ENCODE measurements at regions not wholly inside any gene's neighbourhood (a gene's known extent, or its start where the extent isn't known, plus 50 kb on each side); places are given as distances from the start of the nearest gene placed in this dataset.

GRCh38 chr5:162485666-162486292 is 418.2 kb downstream of the GABRG2 start:
- no peak for DNase-seq (ENCODE audit: low read depth)

- DNase-seq (ENCODE audit: low read depth) = no peak
Observed at GRCh38 chr5:162487528-162488525, 420.3 kb downstream of the GABRG2 start.

GRCh38 chr5:162496100-162496808 is 428.7 kb downstream of the GABRG2 start:
- no peak for DNase-seq (ENCODE audit: low read depth)

GRCh38 chr5:162497455-162497854 is 429.9 kb downstream of the GABRG2 start:
- no peak for DNase-seq (ENCODE audit: low read depth)

GRCh38 chr5:162502780-162503179 is 435.2 kb downstream of the GABRG2 start:
- DNase-seq (ENCODE audit: low read depth) = no peak

- no peak for DNase-seq (ENCODE audit: low read depth)
Observed at GRCh38 chr5:162503796-162504195, 436.2 kb downstream of the GABRG2 start.

GRCh38 chr5:162512935-162513565 is 445.5 kb downstream of the GABRG2 start:
- no peak for DNase-seq (ENCODE audit: low read depth)

- no peak for DNase-seq (ENCODE audit: low read depth)
Observed at GRCh38 chr5:162514116-162514515, 446.5 kb downstream of the GABRG2 start.

GRCh38 chr5:162520878-162521277 is 453.3 kb downstream of the GABRG2 start:
- no peak for DNase-seq (ENCODE audit: low read depth)

- DNase-seq (ENCODE audit: low read depth) = no peak
Observed at GRCh38 chr5:162529209-162529608, 461.6 kb downstream of the GABRG2 start.

GRCh38 chr5:162529886-162530285 is 462.3 kb downstream of the GABRG2 start:
- DNase-seq (ENCODE audit: low read depth) = no peak

- DNase-seq (ENCODE audit: low read depth) = no peak
Observed at GRCh38 chr5:162543437-162543836, 475.9 kb downstream of the GABRG2 start.

- DNase-seq (ENCODE audit: low read depth) = no peak
Observed at GRCh38 chr5:162544905-162545304, 477.3 kb downstream of the GABRG2 start.

- DNase-seq (ENCODE audit: low read depth) = no peak
Observed at GRCh38 chr5:162550236-162550635, 482.7 kb downstream of the GABRG2 start.

- no peak for DNase-seq (ENCODE audit: low read depth)
Observed at GRCh38 chr5:162558120-162558519, 490.5 kb downstream of the GABRG2 start.

GRCh38 chr5:162567644-162568043 is 500.1 kb downstream of the GABRG2 start:
- no peak for DNase-seq (ENCODE audit: low read depth)

- DNase-seq (ENCODE audit: low read depth) = no peak
Observed at GRCh38 chr5:162573758-162574157, 506.2 kb downstream of the GABRG2 start.

- no peak for DNase-seq (ENCODE audit: low read depth)
Observed at GRCh38 chr5:162591724-162592123, 524.2 kb downstream of the GABRG2 start.

- DNase-seq (ENCODE audit: low read depth) = no peak
Observed at GRCh38 chr5:162593881-162594280, 526.3 kb downstream of the GABRG2 start.

- DNase-seq (ENCODE audit: low read depth) = no peak
Observed at GRCh38 chr5:162603443-162604070, 536.0 kb downstream of the GABRG2 start.

GRCh38 chr5:162607879-162608278 is 540.3 kb downstream of the GABRG2 start:
- DNase-seq (ENCODE audit: low read depth) = no peak
